Stromal cell of bone marrow (primary cell): ENCODE measurements at regions not wholly inside any gene's neighbourhood (a gene's known extent, or its start where the extent isn't known, plus 50 kb on each side); places are given as distances from the start of the nearest gene placed in this dataset.

Experiments used
- DNase-seq: peaks from one replicate; pipeline ENCODE4 v3.0.0-alpha.2; 2012; ENCODE audit warnings: low read depth

- DNase-seq = no peak
Observed at GRCh38 chr2:217117523-217117922, 257.7 kb upstream of the TNP1 start.

DNA sequence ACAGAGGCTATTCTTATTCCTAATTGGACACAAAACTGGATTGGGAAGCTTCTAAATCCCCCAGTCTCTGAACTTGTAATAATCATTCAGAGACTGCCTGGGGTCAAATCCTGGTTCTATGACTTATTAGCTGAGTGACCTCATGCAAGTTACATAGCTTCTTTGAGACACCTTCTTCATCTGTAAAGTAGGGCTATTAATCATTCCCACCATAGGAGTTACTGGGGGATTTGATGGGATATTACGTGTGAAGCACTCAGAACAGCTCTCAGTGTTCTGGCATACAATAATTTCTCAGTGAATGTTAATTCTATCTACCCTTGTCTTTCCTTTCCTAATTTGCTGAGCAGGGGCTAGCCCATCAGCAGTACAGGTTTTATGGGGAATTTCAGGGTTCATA lies 256.7 kb upstream of the TNP1 start:
- DNase-seq = no peak

DNA sequence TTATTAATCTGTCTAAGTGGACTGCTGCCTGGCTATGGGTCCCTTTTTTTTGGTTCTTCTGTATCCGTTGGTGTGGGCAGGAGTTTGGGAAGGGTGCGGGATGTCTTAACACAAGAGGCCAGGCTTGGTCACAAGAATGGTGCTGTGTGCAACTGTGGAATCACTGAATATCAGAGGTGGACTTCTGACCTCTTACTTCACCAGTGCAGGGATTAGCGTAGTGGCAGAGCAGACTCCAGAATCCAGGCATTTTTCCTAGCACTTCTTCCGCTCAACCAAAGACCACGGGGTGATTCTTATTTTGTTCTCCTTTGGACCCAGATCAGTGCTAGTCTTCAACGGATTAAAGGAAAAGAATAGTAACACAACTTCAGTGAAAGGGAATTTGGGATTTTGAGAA lies 254.3 kb upstream of the TNP1 start:
- no peak for DNase-seq

- DNase-seq = no peak
Observed at GRCh38 chr2:217113491-217113890, 253.6 kb upstream of the TNP1 start.

DNA sequence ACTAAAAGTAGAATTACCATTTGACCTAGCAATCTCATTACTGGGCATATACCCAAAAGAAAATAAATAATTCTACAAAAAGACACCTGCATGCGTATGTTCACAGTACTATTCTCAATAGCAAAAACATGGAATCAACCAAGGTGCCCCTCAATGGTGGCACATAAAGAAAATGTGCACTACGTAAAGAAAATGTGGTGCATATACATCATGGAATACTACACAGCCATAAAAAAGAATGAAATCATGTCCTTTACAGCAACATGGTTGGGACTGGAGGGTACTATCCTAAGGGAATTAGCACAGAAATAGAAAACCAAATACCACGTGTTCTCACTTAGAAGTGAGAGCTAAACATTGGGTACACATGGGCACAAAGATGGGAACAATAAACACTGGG lies 250.7 kb upstream of the TNP1 start:
- no peak for DNase-seq

DNA sequence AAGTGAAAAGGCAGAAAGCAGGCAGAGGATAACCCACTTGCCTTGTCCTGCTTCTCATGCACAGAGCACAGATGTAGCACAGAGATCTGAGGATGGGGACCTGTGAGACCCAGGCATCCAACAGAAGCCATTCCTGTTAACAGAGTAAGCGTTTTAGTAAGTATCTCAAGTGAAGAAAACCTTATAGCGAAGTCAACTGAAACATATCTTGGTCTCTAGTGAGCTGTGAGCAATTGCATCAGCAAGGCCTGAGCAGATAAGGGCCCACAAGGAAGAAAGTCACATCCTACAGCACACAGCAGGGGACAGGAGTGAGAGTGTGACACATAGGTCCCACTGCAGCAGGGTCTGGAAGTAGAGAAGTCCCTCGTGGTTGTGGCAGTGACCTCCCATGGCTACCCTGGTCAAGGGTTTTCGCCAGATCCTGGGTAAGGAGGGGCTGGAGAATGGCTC lies 248.7 kb upstream of the TNP1 start:
- no peak for DNase-seq

DNA sequence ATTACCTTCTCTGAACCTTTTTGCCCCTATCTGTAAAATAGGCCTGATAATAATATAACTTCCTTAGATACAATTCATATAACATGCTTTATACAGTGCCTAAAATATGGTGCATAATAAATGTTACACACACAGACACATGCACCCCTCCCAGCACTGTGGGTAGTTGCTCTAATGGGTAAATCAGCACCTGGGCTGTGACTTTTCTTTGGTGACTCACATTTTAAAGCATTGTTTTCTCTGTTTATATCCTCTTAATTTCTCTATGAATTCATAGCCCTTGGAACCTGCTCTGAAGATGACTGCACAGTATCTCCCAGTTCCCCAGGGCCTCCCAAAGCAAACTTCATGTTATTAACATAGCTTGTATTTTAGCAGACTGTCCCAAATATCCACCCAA lies 248.2 kb upstream of the TNP1 start:
- no peak for DNase-seq

DNA sequence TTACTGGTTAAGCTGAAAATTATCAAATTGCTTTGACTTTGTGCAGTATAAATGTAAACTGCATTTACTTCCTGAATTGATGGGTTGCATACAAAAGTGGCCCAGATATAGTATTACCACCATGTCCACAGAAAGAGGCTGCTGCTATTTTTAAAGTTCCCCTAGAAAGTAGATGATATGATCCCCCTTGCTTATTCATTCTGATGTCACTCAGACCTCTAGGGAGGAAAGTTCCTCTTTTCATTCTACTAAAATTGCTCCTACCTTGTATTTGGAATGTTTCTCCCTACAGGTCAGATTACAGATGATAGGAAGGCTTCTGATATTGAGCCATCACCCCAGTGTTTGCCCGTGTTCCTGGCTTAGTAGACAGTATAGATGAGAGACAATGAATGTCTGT lies 247.6 kb upstream of the TNP1 start:
- DNase-seq = no peak

DNA sequence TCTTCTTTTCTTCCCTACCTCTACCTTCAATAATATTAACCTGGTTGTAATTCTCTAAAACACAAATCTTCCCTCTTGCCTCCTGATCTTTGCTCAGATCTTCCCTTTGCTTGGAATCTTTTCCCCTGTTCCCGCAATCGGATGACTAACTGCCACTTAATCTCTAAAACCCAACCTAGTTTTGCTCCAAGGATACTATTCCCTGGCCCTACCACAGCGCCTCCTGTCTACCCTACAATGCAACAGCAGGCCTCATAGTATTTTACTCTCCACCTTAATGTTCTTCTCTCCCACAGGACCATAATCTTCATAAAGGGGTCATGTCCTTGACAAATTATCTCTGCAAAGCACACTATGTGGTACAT lies 246.8 kb upstream of the TNP1 start:
- DNase-seq = no peak

- peak; percentile 79 for DNase-seq
Observed at GRCh38 chr2:217105733-217106649, 246.1 kb upstream of the TNP1 start.

DNA sequence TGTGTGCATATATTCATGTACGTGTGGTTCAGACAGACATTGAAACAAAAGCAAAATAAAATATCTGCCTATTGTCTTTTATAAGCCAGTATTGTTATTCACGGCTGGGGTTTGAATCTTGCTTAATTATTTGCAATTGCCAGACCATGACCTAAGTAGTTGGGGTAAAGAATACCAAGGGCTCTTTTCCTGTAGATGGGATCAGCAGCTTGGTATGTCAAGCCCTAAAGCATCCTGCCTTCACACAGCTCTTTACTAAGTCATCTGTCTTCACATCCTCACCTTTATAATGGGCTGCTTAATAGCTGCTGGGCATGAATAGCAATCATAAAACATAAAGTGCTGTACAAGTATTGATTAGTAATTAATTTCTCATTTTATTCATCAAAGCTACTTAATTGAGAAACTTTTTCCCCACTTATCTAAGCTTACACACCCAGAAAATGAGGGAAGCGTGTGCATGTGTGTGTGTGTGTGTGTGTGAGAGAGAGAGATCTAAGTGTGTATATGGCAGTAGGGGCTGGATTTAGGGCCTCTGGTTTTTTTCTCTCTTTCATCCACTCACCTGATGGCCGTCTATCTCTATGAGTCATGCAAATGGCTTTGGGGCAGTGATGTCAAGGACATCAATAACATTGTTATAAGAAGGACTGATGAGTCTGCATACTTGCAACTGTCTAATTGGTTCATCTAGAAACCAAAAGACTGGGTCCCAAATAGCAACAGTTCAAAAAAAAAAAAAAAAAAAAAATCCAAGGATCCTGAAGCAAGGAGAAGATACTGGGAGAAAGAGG lies 244.1 kb upstream of the TNP1 start:
- DNase-seq = no peak

GRCh38 chr2:217102956-217103355 lies 243.1 kb upstream of the TNP1 start:
- no peak for DNase-seq

DNA sequence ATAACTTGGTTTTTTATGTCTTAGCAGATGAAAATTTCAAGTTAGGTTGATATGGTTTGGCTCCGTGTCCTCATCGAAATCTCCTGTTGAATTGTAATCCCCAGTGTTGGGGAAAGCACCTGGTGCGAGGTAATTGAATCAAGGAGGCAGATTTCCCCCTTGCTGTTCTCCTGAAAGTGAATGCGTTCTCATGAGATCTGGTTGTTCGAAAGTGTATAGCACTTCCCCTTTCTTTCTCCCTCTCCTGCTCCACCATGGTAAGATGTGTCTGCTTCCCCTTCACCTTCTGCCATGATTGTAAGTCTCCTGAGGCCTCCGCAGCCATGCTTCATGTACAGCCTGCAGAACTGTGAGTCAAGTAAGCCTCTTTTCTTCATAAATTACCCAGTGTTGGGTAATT lies 242.1 kb upstream of the TNP1 start:
- DNase-seq = no peak

DNA sequence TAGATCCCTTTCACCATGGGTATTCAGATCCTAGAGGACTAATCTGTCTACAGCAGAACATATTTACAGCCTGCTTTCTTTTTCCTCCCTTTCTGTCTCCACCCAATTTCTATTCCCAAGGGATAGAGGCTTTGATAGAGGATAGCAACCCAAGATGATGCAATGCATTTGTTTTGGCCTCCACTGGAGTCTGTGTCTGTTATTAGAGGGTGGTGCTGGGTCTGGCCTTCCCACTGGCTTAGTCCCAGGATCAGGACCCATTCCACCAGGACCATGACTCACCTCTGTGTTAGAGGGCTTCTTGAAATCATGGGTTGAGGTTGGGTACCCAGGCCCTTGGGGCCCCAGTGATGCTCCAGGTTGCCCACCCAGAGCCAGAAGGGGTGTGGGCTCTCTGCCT lies 239.7 kb upstream of the TNP1 start:
- DNase-seq = peak; percentile 84

DNA sequence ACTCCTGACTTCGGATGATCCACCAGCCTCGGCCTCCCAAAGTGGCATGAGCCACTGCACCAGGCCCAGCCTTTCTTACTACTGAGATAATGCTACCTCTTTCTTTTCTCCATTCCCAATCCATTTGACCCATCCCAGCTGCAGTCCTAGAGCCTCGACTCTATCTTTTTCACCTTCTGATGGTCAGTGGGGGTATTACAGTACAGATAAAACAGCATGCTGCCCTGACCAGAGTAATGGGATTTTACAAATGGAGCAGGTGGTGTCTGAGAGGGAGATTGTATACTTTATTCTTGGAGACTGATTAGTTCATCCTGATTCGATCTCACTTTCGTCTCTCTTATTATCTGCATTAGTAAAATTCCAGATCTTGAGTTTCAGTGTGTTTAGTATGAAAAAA lies 238.6 kb upstream of the TNP1 start:
- no peak for DNase-seq

DNA sequence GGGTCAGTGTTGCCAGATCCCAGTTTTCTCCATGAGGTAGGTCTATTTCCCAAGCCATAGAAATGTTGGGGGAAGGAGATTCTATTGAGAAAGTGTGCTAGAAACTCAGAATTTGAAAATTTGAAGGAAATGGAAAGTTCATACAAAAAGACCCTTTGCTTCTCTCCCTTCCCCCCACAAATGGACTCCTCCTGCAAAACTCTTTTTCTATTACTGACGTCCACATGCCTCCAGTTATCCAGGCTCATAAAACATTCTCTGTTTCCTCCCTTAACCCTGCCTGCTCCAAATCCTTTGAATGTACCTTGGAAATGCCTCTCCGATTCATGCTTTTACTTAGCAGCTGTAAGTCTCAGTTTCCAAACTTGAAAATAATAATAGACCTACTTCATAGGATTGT lies 237.5 kb upstream of the TNP1 start:
- no peak for DNase-seq

- DNase-seq = no peak
Observed at GRCh38 chr2:217096474-217097225, 236.8 kb upstream of the TNP1 start.

DNA sequence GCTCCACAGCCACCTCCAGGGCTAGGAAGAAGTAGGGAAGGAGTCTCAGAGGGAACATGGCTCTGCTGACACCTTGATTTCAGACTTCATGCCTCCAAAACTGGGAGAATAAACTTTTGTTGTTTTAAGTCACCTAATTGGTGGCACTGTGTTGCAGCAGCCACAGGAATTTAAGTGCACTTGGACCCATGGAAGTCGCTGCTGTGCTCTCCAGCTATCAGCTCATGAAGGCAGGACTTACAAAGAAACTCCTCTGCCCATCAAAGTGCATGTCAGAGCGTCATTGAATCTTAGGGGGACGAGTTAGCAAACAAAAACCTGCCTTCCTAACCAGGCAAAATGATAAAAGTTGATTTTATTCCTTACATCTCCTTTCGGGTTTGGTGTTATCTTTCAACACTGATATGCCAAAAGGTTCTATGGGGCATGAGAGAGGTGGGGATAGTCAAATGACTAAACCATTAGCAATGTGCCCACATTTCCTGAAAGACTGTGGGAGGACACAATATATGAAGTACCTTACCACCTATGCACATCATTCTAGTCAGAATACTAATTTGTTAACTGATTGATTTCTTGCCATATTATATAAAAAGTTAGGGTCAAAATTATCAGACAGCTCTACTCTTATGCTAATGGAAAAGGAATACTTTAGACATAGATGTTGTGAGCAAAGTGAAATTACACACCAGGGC lies 235.8 kb upstream of the TNP1 start:
- DNase-seq = no peak

DNA sequence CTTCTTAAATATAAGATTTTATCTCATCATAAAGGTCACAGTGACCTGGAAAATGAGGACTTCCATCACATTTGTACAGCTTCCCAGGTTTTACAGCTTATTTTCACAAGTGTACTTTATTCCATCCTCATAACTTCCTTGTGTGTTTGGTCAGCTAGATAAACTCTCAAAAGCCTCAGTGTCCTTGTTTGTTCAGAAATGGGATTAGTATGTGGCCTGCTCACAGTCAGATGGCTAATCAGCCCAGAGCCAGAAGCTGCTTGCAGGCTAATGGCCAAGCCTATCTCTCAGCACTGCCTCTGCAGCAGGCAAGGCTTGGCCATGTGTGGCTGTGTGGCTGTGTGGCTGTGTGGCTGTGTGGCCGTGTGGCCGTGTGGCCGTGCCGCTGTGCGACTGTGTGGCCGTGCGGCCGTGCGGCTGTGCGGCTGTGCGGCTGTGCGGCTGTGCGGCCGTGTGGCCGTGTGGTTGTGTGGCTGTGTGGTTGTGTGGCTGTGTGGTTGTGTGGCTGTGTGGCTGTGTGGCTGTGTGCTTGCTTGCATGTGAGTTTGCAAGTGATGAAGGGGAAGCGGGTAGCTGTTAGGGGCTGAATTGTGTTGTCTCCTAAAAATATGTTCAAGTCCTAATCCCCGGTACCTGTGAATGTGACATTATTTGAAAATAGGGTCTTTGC lies 233.0 kb upstream of the TNP1 start:
- DNase-seq = no peak

DNA sequence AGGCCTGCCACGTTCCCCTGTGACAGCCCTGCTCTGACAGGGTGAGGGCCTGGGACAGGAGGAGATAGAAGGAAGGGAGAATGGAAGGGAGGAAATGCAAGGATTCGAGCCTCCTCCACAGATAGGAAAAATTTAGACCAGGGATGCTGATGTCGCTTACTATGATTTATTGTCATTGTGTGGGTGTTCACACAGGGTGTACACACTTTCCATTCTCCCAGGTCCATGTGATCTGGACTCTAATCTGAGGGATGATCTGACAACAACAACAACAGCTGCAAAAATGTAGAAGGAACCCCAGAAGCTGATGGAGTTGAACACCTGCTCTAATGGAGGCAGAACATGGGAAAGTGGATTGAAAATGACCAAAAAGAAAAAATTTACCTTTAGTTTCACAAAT lies 231.7 kb upstream of the TNP1 start:
- DNase-seq = no peak

GRCh38 chr2:217090884-217091283 lies 231.0 kb upstream of the TNP1 start:
- DNase-seq = no peak
